GM18502 (cell line): ENCODE measurements at regions not wholly inside any gene's neighbourhood (a gene's known extent, or its start where the extent isn't known, plus 50 kb on each side); places are given as distances from the start of the nearest gene placed in this dataset.

ENCODE experiments used
- ATAC-seq: cut with Tn5 transposase; IDR thresholded peaks from one replicate; pipeline ENCODE4 v1.9.1; 2021; ENCODE audit warnings: mild to moderate bottlenecking; ENCODE audit not compliant: unreplicated experiment, poor library complexity

GRCh38 chrX:40285876-40286275 is 188.1 kb upstream of the BCOR start:
- ATAC-seq, result no peak

GRCh38 chrX:40284852-40285251 is 187.1 kb upstream of the BCOR start:
- ATAC-seq, result no peak

- no peak for ATAC-seq
Measured at GRCh38 chrX:40283981-40284380, 186.2 kb upstream of the BCOR start.

- ATAC-seq, result no peak
Measured at GRCh38 chrX:40282946-40283660, 185.3 kb upstream of the BCOR start.

- ATAC-seq, result no peak
Measured at GRCh38 chrX:40282348-40282747, 184.6 kb upstream of the BCOR start.

- ATAC-seq, result no peak
Measured at GRCh38 chrX:40281336-40282005, 183.7 kb upstream of the BCOR start.

- ATAC-seq, result no peak
Measured at GRCh38 chrX:40279762-40280161, 182.0 kb upstream of the BCOR start.

GRCh38 chrX:40279091-40279430 is 181.3 kb upstream of the BCOR start:
- ATAC-seq, result no peak

GRCh38 chrX:40278340-40279090 is 180.8 kb upstream of the BCOR start:
- no peak for ATAC-seq

- ATAC-seq, result no peak
Measured at GRCh38 chrX:40277672-40278071, 179.9 kb upstream of the BCOR start.

- ATAC-seq, result no peak
Measured at GRCh38 chrX:40273356-40274050, 175.7 kb upstream of the BCOR start.

- no peak for ATAC-seq
Measured at GRCh38 chrX:40272776-40273175, 175.0 kb upstream of the BCOR start.

- no peak for ATAC-seq
Measured at GRCh38 chrX:40272141-40272540, 174.4 kb upstream of the BCOR start.

GRCh38 chrX:40268188-40268520 is 170.4 kb upstream of the BCOR start:
- no peak for ATAC-seq

GRCh38 chrX:40267334-40268187 is 169.8 kb upstream of the BCOR start:
- peak; percentile 56 for ATAC-seq

GRCh38 chrX:40266490-40267333 is 169.0 kb upstream of the BCOR start:
- peak; percentile 37 for ATAC-seq

GRCh38 chrX:40265936-40266335 is 168.2 kb upstream of the BCOR start:
- no peak for ATAC-seq

- ATAC-seq, result no peak
Measured at GRCh38 chrX:40263014-40263560, 165.3 kb upstream of the BCOR start.
